ENCODE measurements at regions not wholly inside any gene's neighbourhood (a gene's known extent, or its start where the extent isn't known, plus 50 kb on each side); places are given as distances from the start of the nearest gene placed in this dataset.

DNA sequence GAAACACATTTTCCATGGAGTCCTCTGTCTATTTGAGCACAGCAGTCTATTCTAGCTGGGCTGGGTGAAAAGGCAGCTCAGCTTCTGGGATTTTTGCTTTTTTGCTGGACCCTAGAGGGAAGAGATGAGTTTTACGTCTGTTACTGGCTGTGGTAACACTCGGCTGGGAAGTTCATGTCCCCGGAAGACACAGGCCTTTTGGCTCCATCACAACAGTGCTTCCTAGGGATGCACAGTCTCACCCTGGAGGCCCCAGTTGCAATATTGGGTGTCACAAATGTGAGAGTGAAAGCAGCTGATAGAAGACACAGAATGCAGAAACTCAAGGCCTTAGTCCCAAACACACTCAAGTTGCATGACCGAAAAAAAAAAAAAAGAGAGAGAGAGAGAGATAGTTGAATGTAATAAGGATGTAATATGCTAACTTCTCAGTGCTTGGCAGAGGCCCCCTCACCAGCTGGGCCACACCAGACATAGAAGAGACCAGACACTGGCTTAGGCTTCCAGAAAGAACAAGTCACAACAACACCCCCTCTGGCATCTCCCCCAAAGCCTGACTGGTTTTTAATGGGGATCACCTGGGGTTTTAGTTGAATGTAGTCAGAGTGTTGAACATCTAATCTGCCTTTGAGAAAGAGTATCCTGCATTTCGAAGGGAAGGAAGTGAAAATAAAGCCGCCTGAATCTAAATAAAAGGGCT is 545.4 kb upstream of the FZD8 start:
- no peak for ATAC-seq
- intact Hi-C loops (cut with DNase I, micrococcal nuclease) = no loop called here
- no peak for DNase-seq

DNA sequence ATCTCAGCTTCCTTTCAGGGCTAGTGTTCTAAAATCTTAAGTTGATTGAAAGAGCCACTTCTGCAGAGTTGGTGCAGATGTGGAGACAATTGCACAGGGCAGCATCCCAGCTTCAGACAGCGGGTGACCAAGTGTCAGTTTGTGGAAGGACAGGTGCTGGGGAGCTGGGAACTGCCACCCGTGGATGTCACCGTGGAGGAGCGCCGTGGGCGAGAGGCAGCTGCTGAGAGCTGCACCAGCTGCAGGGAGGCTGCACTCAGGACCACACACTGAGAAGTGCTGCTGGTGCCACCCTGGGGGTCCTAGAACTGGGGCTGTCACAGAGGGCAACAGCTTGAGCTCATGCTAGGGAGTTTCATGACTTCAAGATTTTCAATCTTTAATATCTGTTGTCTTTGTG is 543.0 kb upstream of the FZD8 start:
- intact Hi-C loops (cut with DNase I, micrococcal nuclease) = no loop called here
- no peak for DNase-seq
- ATAC-seq = no peak

DNA sequence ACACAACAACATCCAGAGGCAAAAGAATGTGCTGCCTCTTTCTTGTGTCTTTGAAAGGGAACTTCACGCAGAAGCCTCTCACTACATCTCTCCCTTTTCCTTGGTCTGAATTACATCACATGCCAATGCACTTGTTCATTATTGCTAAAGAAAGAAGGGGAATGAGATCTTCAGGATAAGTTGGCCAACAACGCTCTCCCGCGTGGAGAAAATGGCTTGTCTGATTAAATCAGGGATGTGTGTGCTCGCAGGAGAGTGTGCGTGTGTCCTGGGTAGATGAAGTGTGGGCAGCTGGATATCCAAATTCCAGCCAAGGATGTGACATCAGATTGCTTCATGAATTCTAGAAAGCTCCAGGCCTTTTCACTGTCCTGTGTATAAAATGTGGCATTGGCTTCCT is 541.6 kb upstream of the FZD8 start:
- intact Hi-C loops (cut with DNase I, micrococcal nuclease) = no loop called here
- DNase-seq (no peak), ATAC-seq (no peak)

DNA sequence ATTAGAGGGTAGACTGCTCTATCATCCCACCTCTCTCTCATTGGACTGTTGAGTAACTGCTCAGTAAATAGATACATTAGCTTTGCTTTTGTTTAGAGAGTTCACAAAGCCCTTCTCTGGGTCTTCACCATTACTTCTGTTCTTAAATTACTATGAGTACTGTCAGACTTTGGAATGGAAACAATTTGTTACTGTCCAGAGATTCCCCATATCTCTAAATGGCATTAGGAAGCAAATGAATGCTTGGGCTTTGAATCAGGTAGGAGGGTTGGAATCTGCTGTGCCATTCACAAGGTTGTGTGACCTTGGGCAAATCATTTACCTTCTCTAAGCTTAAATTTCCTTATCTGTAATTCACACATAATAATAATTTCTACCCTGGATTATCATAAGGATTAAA is 541.0 kb upstream of the FZD8 start:
- intact Hi-C loops (cut with DNase I, micrococcal nuclease) = no loop called here
- ATAC-seq = no peak
- no peak for DNase-seq

DNA sequence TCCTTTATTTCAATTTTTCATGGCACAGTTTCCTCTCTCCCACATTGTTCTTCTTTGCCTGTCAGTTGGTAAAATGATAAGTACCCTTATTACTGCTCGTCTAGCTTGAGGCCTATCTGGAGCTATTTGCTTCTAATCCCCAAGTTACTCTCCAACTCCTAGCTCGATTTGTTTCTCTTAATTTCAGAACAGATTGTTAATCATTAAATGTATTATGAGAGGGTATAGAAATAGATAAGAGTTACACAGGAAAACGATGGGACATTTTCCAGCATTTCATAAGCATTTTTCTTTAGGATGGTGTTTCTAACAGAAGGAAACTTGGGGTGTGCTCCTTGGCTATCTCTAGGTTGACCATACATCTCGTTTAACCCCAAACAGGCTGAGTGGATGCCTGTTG is 540.5 kb upstream of the FZD8 start:
- intact Hi-C loops (cut with DNase I, micrococcal nuclease) = no loop called here
- DNase-seq (no peak), ATAC-seq (no peak)

DNA sequence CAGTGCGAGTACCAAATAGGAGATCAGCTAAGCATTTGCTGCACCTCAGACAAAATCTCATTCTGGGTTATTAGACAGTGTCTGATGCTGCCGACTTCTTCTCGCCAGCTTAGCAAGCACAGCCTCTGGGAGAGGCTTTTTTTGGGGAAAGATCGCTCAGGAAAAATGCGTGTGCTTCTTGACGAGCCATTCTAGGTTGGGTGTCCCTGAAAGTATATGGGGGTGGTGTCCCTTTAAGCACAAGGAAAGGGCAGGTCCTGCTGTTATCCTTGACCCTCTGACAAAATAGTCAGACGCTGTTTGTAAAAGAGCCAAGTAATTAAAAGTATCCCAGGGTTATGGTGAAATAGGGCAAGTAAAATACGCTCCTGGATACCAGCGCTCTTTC is 540.1 kb upstream of the FZD8 start:
- ATAC-seq (no peak), DNase-seq (no peak)
- intact Hi-C loops (cut with DNase I, micrococcal nuclease) = no loop called here

DNA sequence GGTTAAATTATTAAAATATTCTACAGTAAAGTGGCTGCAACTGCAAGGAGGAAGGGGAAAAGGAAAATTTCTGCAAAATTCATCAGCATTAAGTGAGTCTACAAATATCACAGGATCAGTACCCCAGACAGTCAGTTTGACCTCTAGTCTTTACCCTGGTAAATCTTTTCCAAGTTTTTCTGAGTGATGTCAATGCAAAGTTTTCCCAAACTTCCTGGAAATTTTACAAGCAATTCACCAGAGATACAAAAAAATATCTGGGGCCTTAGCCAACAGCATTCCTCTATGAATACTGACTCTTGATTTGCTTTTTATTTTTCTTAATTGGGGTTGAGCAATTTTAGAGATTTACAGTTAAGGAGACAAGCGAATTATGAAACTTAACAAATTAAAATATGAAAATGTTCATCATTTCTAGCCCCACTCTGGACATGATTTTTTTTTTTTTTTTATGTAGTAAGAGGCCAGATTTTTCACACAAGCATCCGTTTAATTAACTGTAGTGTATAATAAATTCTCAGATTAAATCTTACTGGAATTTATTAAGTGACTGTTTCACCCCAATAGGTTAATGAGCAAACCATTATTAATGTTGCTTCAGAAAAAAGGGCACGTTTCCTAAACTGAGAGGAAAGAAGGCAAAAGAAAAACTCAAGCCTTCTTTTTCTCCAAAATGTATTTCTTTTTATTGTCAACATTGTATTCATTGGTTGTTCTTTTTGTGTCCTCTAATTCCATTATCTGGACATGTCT is 539.5 kb upstream of the FZD8 start:
- intact Hi-C loops (cut with DNase I, micrococcal nuclease) = no loop called here
- ATAC-seq (no peak), DNase-seq (no peak)

DNA sequence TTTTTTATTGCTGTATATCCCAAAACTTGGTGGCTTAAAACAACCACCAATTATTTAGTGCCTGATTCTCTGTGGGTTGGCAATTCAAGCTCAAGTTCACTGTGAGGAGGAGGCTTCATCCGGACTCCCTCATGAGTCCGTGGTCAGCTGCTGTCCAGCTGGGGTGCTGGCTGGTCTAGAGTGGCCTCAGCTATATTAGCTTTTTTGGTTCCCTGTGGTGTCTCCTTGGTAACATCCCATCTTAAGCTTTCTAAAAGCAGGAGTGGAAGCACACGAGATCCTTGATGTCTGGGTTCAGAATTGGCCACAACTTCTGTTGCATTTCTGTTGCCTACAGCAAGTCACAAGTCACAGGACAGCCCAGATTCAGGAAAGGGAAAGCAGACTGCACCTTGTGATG is 536.5 kb upstream of the FZD8 start:
- ATAC-seq (no peak), DNase-seq (no peak)
- intact Hi-C loops (cut with DNase I, micrococcal nuclease) = no loop called here

DNA sequence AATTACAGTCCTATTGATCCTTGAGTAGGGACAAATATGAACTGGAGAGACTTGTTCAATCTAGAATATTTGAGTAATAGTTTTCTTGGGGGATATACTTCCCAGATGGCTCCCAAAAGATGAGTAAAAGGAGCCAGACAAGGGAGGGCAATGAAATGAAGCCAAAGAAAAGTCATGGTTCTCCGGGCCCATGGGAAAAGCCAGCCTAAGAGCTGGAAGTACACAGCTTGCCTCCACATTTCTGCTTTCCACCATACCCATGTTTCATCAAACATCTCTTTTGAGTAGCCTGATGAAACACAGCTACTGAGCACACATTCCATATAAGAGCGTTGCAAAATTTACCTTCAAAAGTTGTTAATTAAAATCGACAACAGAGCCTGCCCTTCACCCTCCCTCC is 535.0 kb upstream of the FZD8 start:
- no peak for ATAC-seq
- DNase-seq = no peak
- intact Hi-C loops (cut with DNase I, micrococcal nuclease) = no loop called here

DNA sequence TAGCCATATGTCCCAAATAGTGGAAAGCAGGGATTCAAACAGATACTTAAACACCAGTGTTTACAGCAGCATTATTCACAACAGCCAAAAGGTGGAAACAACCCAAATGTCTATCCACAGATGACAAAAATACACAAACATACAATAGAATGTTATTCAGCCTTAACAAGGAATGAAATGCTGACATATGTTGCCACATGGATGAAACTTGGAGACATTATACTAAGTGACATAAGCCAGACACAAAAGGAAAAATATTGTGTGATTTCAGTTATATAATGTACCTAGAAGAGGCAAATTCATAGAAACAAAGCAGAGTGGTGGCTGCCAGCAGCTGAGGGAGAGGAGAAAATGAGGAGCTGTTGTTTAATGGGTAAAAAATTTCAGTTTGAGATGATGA is 533.9 kb upstream of the FZD8 start:
- intact Hi-C loops (cut with DNase I, micrococcal nuclease) = no loop called here

DNA sequence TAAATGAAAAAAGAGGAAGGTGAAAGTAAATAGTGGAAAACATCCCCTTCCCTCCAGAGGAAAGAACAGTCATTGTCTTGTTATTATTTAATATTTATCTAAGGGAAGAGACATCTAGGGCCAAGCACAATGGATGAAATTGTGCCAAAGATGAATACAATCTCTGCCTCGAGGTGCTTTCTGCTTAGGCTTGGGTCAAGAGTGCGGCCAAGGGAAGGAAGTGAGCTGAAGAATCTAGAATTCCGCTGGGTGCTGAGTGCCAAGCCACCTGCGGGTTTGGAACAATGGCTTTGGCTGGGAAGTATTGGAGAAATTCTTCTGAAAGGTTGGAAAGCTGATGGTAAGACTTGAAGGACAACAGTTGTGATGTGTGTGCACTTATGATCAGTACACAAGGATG is 531.3 kb upstream of the FZD8 start:
- DNase-seq (no peak), ATAC-seq (no peak)
- intact Hi-C loops (cut with DNase I, micrococcal nuclease) = no loop called here

More for the DNA sequence above, 533.9 kb upstream of the FZD8 start:
- ATAC-seq (no peak), DNase-seq (no peak)

DNA sequence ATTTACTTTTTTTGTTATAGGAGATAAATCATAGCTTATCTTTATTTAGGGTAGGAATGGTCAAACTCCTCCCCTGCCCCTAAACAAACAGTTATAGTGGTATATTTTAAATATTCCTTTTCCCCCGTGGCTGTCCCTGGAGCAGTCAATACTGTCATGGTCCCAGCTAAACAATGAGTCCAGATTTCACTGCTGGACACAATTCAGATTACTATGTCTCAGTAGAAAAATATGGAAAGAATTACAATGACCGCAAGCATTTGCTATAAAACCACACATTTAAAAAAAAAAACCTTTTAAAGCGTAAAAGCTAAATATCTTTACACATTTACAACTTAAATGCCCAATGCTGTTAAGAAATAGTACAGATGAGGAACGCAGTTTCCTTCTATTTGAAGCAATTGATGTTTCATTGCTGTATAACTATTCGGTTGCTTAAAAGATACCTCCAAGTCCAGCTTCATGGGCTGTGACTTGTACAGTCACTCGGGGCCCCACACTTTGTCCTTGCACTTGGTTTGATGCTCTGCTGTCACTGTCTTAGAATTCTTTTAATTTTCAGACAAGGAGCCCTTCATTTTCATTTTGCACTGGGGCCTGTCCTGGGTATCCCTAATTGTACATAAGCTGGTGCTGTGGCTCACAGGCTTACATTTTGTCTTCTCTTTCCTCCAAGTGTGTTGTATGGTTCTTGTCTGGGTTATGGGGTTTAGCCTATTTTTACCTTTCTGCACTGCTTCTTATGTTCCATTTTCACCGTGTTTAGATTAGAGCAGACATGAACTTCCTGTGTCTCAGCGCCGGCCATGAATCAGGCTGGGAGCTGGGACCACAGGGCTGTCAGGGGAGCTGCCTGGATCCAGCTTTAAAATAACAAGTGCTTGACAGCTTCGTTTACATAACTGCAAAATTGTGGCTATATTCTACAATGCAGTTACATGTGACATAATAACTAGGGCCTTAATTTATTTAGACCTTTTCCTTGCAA is 530.2 kb upstream of the FZD8 start:
- intact Hi-C loops (cut with DNase I, micrococcal nuclease) = no loop called here
- DNase-seq (no peak), ATAC-seq (no peak)

DNA sequence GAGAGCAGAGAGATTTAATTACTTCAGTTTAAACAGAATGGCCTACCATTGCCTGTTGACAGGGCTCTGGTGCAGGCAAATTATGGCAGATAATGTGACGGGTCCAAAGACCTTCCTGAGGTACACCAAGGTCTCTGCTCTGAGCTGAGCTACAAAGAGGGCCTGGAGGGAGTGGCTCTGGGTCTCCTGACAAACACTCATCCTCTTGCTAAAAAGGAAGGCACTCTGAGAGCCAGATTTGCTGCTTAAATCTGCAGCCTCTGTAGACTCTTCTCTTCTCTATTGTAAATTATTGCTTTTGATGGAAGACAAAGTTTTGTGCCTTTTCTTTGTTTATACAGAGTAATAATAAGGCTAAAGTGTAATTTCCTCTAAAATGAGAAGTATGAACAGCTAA is 529.5 kb upstream of the FZD8 start:
- ATAC-seq = no peak

DNA sequence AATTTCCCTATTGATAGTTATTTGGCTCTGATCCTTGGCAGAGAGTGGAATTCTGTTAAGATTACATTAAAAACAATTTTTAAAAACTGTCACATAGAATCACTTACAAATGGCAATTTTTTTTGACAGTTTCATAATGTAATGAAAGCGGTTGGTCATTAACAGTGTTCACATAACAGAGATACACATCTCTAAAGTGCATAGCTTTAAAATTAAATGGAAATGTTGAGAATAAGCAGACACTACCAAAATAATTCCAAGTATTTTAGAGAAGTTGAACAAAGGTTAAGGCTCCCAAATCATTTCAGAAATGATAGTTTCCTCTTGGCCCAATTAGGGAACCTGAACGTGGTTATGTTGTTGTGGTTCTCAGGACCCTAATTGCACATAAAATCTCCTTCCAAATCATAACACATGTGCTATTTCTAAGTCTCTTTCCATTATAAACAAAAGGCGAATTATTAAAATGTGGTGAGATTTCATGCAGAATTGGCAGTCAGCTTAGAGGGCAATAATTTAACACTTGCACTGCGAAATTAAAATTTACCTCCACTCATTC is 528.9 kb upstream of the FZD8 start:
- ATAC-seq (no peak), DNase-seq (no peak)
- intact Hi-C loops (cut with DNase I, micrococcal nuclease) = no loop called here

More for the DNA sequence above, 529.5 kb upstream of the FZD8 start:
- DNase-seq = no peak
- intact Hi-C loops (cut with DNase I, micrococcal nuclease) = no loop called here

DNA sequence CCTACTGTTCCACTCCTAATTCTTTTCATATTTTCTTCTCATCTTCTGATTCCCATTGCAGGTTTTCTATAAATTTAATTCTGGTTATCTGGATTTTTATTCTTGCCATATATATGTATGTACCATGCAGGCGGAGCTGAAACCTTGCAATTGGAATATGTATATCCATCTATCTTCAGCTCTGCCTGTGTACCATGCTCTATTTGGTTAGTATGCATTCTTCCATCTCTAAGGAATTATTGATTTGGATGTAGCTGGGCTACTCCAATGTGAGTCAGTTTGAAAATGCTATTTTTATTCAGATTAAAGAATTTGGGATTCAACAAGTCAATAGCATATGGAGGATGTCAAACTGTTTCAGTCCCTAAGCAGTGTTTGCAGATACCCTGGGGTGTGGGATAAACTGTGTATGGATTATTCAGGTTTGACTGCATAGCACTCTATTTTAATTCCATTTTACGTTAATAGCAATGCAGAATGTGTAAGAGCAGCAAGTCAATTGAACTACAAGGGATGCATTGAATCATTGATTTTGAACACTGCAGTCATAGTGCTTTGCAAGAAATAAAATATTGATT is 528.1 kb upstream of the FZD8 start:
- DNase-seq = no peak
- intact Hi-C loops (cut with DNase I, micrococcal nuclease) = no loop called here
- ATAC-seq = no peak

DNA sequence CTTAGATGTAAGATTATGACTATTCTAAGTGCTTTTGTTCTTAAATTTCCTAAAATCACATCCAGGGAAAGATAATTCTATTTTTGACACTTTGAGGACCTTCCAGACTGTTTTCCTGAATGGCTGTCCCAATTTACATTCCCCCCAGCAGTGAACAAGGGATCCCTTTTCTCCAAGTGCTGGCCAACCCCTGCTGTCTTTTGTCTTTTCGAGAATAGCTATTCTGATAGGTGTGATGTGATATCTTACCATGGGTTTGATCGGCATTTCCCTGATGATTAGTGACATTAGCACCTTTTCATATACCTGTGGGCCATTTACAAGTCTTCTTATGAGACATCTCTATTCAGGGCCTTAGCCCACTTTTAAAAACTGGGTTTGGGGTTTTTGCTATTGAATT is 526.7 kb upstream of the FZD8 start:
- no peak for ATAC-seq
- DNase-seq = no peak
- intact Hi-C loops (cut with DNase I, micrococcal nuclease) = no loop called here

DNA sequence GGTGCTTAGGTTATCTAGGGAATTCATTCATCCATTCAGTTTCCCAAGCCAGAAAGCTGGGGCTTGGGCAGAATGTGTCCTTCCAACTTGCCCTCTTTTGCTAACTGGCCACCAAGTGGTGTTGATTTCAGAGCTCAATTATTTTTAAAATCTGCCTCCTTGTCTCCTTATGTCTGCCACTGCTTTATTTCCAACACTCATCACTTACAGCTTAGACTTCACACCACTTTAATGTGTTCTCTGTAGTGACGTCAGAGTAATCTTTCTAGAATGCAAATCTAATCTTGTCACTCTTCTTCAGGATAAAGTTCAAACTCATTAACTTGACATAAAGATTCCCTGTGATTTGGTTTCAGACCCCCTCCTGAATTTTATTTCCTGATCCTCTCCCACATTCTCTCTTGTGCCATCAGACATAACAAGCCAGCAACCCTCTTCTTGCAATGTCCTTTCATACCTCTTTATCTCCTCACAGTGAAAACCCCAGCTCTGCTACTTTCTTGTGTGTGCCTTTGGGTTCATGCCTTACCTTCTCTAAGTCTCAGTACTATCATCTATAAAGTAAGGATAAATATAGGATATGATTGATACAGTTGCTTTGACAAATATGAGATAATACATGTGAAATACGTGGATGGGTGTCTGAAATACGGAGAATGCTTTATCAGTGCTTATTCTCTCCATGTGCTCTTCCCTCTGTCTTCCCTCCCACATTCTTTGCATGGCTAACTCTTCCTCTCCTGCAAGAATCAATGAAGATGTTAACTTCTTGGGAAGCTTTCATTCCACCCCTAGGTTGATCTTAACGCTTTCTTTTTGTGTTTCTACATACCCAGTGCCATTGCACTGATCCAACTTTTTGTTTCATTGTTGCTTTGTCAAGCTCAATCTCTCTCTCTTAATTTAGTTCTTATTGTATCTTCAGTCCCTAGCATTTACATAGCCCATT is 522.7 kb upstream of the FZD8 start:
- no peak for DNase-seq
- no peak for ATAC-seq
- intact Hi-C loops (cut with DNase I, micrococcal nuclease) = no loop called here

DNA sequence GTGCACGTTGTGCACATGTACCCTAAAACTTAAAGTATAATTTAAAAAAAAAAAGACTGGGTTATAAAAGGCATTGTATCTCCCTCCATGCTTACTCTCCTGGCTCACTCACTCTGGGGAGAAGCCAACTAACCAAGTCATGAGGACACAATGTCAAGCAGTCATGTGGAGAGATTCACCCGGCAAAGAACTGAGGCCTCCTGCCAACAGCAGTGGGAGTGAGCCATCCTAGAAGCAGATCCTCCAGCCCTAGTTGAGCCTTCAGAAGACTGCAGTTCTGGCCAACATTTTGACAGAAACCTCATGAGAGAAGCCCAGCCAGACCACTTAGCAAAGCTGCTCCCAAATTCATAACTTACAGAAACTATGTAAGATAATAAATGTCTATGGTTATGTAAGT is 521.7 kb upstream of the FZD8 start:
- intact Hi-C loops (cut with DNase I, micrococcal nuclease) = no loop called here
- no peak for ATAC-seq

More for the DNA sequence above, 521.7 kb upstream of the FZD8 start:
- no peak for DNase-seq
